ENCODE measurements at regions not wholly inside any gene's neighbourhood (a gene's known extent, or its start where the extent isn't known, plus 50 kb on each side); places are given as distances from the start of the nearest gene placed in this dataset.

DNA sequence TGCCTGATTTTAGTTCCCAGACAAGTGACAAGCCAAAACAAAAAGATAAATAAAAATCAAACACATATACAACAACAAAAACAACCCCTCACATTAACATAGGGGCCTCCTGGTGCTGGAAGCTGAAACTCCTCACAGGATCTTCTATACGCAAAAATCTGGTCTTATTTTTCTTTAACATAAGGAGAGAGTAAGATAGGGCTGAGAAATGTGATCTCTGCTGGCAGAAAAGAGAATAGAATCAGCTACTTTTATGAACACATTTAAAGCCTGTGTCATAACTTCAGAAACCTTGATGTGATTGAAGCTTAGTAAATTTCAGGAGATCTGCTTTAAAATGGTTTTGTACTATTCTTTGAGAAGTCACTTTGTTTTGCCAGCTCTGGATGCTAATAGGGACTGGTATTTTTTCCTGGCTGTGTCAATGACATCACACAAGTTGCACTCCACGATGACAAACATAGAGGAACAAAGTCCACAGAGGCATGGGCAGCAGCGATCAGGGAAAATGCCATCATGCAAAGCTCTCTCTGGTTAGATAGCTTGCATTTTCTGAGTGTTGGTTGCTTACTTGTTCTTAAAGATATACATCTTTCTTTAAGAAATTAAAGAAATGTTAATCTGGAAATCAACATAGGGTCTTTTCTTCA is 176.6 kb upstream of the SP4 start:
- Histone ChIP-seq H3K9me3 (ENCODE audit: control insufficient read depth, insufficient read depth, low read depth, low read length) (no peaks in the 10 kb centered on the region), H3K36me3 (ENCODE audit: control insufficient read depth in 2 of 2, insufficient read depth in 1 of 2, low read length in 2 of 2) (no peaks in the 10 kb centered on the region), H3K27ac (ENCODE audit: extremely low read depth, low read depth, low read length) (no peak overlapping the region), H3K4me1 (ENCODE audit: control insufficient read depth, insufficient read depth, low read length) (0 out of 2 replicates have a peak, but pooled peaks cover 2% of the 10 kb centered on the region), H3K4me3 (ENCODE audit: low read depth, low read length) (no peak overlapping the region)
- ChIA-PET CTCF (interaction anchor here (0.6 to 9.7 kb wide), 7 partner anchors 10 to 688 kb away, joined by 3 to 110 read pairs (median 3); no protein-coding TSS in a partner anchor), POLR2A (interaction anchor here (0.9 kb wide), 2 partner anchors 38 to 1542 kb away, joined by 3 read pairs; no protein-coding TSS in a partner anchor)
- TF ChIP-seq, protein P1, sequence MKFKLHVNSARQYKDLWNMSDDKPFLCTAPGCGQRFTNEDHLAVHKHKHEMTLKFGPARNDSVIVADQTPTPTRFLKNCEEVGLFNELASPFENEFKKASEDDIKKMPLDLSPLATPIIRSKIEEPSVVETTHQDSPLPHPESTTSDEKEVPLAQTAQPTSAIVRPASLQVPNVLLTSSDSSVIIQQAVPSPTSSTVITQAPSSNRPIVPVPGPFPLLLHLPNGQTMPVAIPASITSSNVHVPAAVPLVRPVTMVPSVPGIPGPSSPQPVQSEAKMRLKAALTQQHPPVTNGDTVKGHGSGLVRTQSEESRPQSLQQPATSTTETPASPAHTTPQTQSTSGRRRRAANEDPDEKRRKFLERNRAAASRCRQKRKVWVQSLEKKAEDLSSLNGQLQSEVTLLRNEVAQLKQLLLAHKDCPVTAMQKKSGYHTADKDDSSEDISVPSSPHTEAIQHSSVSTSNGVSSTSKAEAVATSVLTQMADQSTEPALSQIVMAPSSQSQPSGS (tag by site-specific recombination; IDR thresholded peaks at IDR 0.05; ENCODE audit: low read depth), result peak; percentile 56; the same call in 1 of the 2 replicates
- TF ChIP-seq, protein P2, sequence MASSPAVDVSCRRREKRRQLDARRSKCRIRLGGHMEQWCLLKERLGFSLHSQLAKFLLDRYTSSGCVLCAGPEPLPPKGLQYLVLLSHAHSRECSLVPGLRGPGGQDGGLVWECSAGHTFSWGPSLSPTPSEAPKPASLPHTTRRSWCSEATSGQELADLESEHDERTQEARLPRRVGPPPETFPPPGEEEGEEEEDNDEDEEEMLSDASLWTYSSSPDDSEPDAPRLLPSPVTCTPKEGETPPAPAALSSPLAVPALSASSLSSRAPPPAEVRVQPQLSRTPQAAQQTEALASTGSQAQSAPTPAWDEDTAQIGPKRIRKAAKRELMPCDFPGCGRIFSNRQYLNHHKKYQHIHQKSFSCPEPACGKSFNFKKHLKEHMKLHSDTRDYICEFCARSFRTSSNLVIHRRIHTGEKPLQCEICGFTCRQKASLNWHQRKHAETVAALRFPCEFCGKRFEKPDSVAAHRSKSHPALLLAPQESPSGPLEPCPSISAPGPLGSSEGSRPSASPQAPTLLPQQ (tag by site-specific recombination; IDR thresholded peaks at IDR 0.05), result no peak
- TF ChIP-seq ZNF214 (tag by site-specific recombination; IDR thresholded peaks at IDR 0.05; ENCODE audit: borderline replicate concordance), result no peak

DNA sequence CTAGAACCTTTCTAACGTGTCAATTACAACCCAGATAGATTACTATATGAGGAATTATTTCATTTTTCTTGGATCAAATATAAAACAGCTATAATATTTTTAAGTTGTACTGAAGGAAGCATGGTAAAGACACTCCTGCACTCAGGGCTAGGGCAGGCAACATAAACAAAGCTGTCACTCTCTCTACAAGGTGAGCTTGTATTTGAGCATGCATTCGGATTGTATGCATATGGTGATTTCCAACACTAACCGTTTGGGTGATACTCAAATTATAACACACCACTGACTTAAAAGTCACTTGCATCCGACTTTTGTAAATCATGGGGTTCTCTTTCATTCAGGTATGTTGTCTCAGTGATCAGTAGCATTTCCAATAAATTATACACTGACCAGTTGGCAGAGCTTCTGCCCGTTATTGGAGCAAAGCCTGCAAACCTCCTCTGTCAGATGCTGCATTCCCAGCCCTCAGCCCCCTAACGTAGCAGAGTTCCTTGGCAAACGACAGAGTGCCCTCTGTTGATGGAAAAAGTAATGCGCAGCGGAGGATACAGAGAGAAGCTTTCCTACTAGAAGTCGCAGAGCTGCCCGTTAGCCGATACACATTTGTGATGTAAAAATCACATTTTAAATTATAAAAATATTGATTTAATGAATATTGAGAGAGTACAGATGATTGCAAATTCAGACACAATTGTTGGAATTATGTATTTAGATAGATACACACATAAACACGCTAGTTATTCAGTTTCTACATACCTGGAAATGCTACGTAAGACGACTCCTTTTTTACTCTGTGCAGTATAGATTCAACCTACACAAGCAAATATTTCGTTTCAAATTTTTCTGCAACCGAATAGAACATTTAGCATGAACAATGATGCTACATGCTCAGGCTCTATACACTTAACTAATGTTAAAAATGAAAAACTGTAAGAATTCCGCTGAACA is 173.9 kb upstream of the SP4 start:
- 0 out of 2 replicates have a peak, but pooled peaks cover 2% of the 10 kb centered on the region for H3K4me1 ChIP-seq (ENCODE audit: control insufficient read depth, insufficient read depth, low read length)
- H3K4me3 ChIP-seq (ENCODE audit: low read depth, low read length), result no peak overlapping the region
- TF ChIP-seq ZNF121 (tag by site-specific recombination; IDR thresholded peaks at IDR 0.05) (no peak), ZNF473 (tag by site-specific recombination; IDR thresholded peaks at IDR 0.05) (no peak), PRDM1 (tag by site-specific recombination; IDR thresholded peaks at IDR 0.05) (no peak), ZNF146 (tag by site-specific recombination; IDR thresholded peaks at IDR 0.05) (no peak), ZNF654 (tag by site-specific recombination; IDR thresholded peaks at IDR 0.05; ENCODE audit: low read depth) (peak; percentile 69), SCRT2 (tag by site-specific recombination; IDR thresholded peaks at IDR 0.05) (no peak)
- TF ChIP-seq, protein P3, sequence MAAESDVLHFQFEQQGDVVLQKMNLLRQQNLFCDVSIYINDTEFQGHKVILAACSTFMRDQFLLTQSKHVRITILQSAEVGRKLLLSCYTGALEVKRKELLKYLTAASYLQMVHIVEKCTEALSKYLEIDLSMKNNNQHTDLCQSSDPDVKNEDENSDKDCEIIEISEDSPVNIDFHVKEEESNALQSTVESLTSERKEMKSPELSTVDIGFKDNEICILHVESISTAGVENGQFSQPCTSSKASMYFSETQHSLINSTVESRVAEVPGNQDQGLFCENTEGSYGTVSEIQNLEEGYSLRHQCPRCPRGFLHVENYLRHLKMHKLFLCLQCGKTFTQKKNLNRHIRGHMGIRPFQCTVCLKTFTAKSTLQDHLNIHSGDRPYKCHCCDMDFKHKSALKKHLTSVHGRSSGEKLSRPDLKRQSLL (tag by site-specific recombination; IDR thresholded peaks at IDR 0.05), result no peak
- TF ChIP-seq, protein P4, sequence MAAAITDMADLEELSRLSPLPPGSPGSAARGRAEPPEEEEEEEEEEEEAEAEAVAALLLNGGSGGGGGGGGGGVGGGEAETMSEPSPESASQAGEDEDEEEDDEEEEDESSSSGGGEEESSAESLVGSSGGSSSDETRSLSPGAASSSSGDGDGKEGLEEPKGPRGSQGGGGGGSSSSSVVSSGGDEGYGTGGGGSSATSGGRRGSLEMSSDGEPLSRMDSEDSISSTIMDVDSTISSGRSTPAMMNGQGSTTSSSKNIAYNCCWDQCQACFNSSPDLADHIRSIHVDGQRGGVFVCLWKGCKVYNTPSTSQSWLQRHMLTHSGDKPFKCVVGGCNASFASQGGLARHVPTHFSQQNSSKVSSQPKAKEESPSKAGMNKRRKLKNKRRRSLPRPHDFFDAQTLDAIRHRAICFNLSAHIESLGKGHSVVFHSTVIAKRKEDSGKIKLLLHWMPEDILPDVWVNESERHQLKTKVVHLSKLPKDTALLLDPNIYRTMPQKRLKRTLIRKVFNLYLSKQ (tag by site-specific recombination; IDR thresholded peaks at IDR 0.05; ENCODE audit: borderline replicate concordance), result no peak
- TF ChIP-seq, protein P5, sequence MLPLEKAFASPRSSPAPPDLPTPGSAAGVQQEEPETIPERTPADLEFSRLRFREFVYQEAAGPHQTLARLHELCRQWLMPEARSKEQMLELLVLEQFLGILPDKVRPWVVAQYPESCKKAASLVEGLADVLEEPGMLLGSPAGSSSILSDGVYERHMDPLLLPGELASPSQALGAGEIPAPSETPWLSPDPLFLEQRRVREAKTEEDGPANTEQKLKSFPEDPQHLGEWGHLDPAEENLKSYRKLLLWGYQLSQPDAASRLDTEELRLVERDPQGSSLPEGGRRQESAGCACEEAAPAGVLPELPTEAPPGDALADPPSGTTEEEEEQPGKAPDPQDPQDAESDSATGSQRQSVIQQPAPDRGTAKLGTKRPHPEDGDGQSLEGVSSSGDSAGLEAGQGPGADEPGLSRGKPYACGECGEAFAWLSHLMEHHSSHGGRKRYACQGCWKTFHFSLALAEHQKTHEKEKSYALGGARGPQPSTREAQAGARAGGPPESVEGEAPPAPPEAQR (tag by site-specific recombination; IDR thresholded peaks at IDR 0.05), result no peak
- TF ChIP-seq, protein P6, sequence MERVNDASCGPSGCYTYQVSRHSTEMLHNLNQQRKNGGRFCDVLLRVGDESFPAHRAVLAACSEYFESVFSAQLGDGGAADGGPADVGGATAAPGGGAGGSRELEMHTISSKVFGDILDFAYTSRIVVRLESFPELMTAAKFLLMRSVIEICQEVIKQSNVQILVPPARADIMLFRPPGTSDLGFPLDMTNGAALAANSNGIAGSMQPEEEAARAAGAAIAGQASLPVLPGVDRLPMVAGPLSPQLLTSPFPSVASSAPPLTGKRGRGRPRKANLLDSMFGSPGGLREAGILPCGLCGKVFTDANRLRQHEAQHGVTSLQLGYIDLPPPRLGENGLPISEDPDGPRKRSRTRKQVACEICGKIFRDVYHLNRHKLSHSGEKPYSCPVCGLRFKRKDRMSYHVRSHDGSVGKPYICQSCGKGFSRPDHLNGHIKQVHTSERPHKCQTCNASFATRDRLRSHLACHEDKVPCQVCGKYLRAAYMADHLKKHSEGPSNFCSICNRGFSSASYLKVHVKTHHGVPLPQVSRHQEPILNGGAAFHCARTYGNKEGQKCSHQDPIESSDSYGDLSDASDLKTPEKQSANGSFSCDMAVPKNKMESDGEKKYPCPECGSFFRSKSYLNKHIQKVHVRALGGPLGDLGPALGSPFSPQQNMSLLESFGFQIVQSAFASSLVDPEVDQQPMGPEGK (tag by site-specific recombination; IDR thresholded peaks at IDR 0.05), result 0 out of 2 replicates have a peak, but pooled peaks have one; percentile 35
- TF ChIP-seq, protein P7, sequence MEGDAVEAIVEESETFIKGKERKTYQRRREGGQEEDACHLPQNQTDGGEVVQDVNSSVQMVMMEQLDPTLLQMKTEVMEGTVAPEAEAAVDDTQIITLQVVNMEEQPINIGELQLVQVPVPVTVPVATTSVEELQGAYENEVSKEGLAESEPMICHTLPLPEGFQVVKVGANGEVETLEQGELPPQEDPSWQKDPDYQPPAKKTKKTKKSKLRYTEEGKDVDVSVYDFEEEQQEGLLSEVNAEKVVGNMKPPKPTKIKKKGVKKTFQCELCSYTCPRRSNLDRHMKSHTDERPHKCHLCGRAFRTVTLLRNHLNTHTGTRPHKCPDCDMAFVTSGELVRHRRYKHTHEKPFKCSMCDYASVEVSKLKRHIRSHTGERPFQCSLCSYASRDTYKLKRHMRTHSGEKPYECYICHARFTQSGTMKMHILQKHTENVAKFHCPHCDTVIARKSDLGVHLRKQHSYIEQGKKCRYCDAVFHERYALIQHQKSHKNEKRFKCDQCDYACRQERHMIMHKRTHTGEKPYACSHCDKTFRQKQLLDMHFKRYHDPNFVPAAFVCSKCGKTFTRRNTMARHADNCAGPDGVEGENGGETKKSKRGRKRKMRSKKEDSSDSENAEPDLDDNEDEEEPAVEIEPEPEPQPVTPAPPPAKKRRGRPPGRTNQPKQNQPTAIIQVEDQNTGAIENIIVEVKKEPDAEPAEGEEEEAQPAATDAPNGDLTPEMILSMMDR (tag by site-specific recombination; IDR thresholded peaks at IDR 0.05), result peak; percentile 47; the same call in 1 of the 2 replicates
- TF ChIP-seq, protein P8, sequence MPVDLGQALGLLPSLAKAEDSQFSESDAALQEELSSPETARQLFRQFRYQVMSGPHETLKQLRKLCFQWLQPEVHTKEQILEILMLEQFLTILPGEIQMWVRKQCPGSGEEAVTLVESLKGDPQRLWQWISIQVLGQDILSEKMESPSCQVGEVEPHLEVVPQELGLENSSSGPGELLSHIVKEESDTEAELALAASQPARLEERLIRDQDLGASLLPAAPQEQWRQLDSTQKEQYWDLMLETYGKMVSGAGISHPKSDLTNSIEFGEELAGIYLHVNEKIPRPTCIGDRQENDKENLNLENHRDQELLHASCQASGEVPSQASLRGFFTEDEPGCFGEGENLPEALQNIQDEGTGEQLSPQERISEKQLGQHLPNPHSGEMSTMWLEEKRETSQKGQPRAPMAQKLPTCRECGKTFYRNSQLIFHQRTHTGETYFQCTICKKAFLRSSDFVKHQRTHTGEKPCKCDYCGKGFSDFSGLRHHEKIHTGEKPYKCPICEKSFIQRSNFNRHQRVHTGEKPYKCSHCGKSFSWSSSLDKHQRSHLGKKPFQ (tag by site-specific recombination; IDR thresholded peaks at IDR 0.05), result no peak

More for the DNA sequence above, 173.9 kb upstream of the SP4 start:
- ChIA-PET POLR2A (interaction anchor here (0.6 kb wide), 1 partner anchor 31 kb away, joined by 3 read pairs; no protein-coding TSS in a partner anchor), CTCF (interaction anchor here (0.6 to 9.7 kb wide), 53 partner anchors 9 to 1241 kb away, joined by 3 to 110 read pairs (median 3); no protein-coding TSS in a partner anchor)
- no peaks in the 10 kb centered on the region for H3K9me3 ChIP-seq (ENCODE audit: control insufficient read depth, insufficient read depth, low read depth, low read length)
- H3K36me3 ChIP-seq (ENCODE audit: control insufficient read depth in 2 of 2, insufficient read depth in 1 of 2, low read length in 2 of 2), result no peaks in the 10 kb centered on the region
- H3K27ac ChIP-seq (ENCODE audit: extremely low read depth, low read depth, low read length), result no peak overlapping the region

All from HEK293 (cell line).